BE2C (cell line): ENCODE measurements at regions not wholly inside any gene's neighbourhood (a gene's known extent, or its start where the extent isn't known, plus 50 kb on each side); places are given as distances from the start of the nearest gene placed in this dataset.
A peak's percentile ranks its signal among the peaks of the same experiment; 100 is the strongest.
"Not testable (repeated sequence)": the region's sequence is repeated elsewhere in the genome, so short reads cannot be mapped to it uniquely, and the experiment has no call there.

Experiments
- DNase-seq: peaks from one replicate; pipeline ENCODE4 v3.0.0-alpha.2; 2020
- H3K27me3 ChIP-seq: fragments of 250-450 bp; sonication (Bioruptor Pico); 2 replicates; pipeline ENCODE4 v1.5.1; 2020; ENCODE audit warnings: mild to moderate bottlenecking
- H3K36me3 ChIP-seq: fragments of 250-450 bp; sonication (Bioruptor Pico); 2 replicates; pipeline ENCODE4 v1.5.1; 2020; ENCODE audit warnings: mild to moderate bottlenecking
- H3K4me1 ChIP-seq: fragments of 250-450 bp; sonication (Bioruptor Pico); 2 replicates; pipeline ENCODE4 v1.5.1; 2020
- H3K4me3 ChIP-seq: 2 replicates; pipeline ENCODE4 v1.5.1; 2011; ENCODE audit warnings: low read depth, low read length
- H3K9me3 ChIP-seq: fragments of 250-450 bp; sonication (Bioruptor Pico); 2 replicates; pipeline ENCODE4 v1.5.1; 2020
- CTCF ChIP-seq: IDR thresholded peaks from 2 replicates; pipeline ENCODE4 v1.5.1; 2012; ENCODE audit warnings: mild to moderate bottlenecking, low read depth, low read length

DNA sequence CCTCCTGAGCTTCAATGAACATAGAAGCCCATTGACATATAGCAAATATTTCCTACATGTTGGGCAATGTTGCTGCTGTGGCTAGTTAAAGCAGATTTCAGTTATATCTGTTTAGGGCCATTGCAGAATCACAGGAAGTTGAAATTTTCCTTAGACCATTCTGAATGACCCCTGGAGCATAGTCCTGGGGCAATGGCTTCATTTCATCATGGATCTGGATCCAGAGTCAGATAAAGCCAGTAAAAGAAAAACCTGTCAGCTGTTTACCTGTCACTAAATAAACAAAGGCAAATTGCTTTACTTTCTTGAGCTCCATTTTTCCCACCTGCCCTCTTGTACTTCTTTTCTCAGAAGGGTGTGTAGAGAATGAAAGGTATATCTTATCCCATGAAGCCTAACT, 494.0 kb upstream of the MAP3K7 start:
- Histone ChIP-seq H3K4me1 (no peaks in the 10 kb centered on the region), H3K9me3 (no peaks in the 10 kb centered on the region), H3K36me3 (no peaks in the 10 kb centered on the region), H3K4me3 (no peak overlapping the region), H3K27me3 (no peaks in the 10 kb centered on the region)
- TF ChIP-seq CTCF, result no peak
- no peak for DNase-seq

DNA sequence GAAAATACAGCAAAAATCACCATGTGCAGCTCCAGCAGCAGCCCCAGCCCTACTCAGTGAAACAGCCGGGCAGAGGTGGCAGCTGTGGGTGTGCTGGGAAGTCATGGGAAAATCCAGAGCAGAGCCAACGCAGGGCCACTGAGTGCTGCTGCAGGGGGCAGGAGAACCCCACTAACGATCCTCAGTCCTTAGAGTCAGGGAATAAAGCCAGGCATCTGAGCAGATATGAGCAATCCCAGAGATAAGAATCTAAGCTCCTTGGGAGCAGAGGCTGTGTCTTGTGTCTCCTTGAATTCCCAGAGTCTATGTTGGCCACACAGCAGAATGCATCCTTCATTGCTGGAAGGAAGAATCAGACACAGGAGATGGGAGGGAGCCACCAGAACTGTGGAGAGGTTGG, 493.1 kb upstream of the MAP3K7 start:
- TF ChIP-seq CTCF, result no peak
- Histone ChIP-seq H3K4me3 (no peak overlapping the region), H3K9me3 (no peaks in the 10 kb centered on the region), H3K36me3 (no peaks in the 10 kb centered on the region), H3K27me3 (no peaks in the 10 kb centered on the region), H3K4me1 (no peaks in the 10 kb centered on the region)
- DNase-seq, result peak; percentile 10

- no peaks in the 10 kb centered on the region for H3K36me3 ChIP-seq
- TF ChIP-seq CTCF, result no peak
- H3K27me3 ChIP-seq, result no peaks in the 10 kb centered on the region
- no peaks in the 10 kb centered on the region for H3K9me3 ChIP-seq
- no peaks in the 10 kb centered on the region for H3K4me1 ChIP-seq
- no peak overlapping the region for H3K4me3 ChIP-seq
- DNase-seq, result no peak
These were observed 488.5 kb upstream of the MAP3K7 start for GRCh38 chr6:91075244-91075976.

GRCh38 chr6:91063362-91063761, 476.5 kb upstream of the MAP3K7 start:
- H3K9me3 ChIP-seq, result no peaks in the 10 kb centered on the region
- no peak overlapping the region for H3K4me3 ChIP-seq
- no peak for DNase-seq
- no peaks in the 10 kb centered on the region for H3K27me3 ChIP-seq
- no peaks in the 10 kb centered on the region for H3K4me1 ChIP-seq
- H3K36me3 ChIP-seq, result no peaks in the 10 kb centered on the region
- no peak for TF ChIP-seq CTCF

GRCh38 chr6:91057689-91058088, 470.8 kb upstream of the MAP3K7 start:
- TF ChIP-seq CTCF, result no peak
- H3K9me3 ChIP-seq, result no peaks in the 10 kb centered on the region; the same call in 1 of the 2 replicates
- no peaks in the 10 kb centered on the region for H3K36me3 ChIP-seq
- H3K4me3 ChIP-seq, result no peak overlapping the region
- DNase-seq, result no peak
- no peaks in the 10 kb centered on the region for H3K27me3 ChIP-seq
- no peaks in the 10 kb centered on the region for H3K4me1 ChIP-seq

DNA sequence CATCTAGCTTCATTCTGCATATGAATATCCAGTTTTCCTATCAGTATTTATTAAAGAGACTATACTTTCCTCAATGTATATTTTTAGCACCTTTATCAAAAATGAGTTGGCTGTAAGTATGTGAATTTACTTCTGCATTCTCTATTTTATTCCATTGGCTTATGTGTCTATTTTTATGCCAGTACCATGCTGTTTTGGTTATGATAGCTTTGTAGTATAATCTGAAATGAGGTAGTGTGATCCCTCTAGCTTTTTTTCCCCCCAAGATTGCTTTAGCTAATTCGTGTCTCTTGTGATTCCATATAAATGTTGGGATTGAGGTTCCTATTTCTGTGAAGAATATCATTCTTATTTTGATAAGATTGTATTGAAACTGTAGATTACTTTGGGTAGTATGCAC, 469.1 kb upstream of the MAP3K7 start:
- TF ChIP-seq CTCF, result no peak
- no peak for DNase-seq
- no peaks in the 10 kb centered on the region for H3K27me3 ChIP-seq
- H3K4me1 ChIP-seq, result no peaks in the 10 kb centered on the region
- no peaks in the 10 kb centered on the region; the same call in 1 of the 2 replicates for H3K9me3 ChIP-seq
- no peaks in the 10 kb centered on the region for H3K36me3 ChIP-seq
- no peak overlapping the region for H3K4me3 ChIP-seq

DNA sequence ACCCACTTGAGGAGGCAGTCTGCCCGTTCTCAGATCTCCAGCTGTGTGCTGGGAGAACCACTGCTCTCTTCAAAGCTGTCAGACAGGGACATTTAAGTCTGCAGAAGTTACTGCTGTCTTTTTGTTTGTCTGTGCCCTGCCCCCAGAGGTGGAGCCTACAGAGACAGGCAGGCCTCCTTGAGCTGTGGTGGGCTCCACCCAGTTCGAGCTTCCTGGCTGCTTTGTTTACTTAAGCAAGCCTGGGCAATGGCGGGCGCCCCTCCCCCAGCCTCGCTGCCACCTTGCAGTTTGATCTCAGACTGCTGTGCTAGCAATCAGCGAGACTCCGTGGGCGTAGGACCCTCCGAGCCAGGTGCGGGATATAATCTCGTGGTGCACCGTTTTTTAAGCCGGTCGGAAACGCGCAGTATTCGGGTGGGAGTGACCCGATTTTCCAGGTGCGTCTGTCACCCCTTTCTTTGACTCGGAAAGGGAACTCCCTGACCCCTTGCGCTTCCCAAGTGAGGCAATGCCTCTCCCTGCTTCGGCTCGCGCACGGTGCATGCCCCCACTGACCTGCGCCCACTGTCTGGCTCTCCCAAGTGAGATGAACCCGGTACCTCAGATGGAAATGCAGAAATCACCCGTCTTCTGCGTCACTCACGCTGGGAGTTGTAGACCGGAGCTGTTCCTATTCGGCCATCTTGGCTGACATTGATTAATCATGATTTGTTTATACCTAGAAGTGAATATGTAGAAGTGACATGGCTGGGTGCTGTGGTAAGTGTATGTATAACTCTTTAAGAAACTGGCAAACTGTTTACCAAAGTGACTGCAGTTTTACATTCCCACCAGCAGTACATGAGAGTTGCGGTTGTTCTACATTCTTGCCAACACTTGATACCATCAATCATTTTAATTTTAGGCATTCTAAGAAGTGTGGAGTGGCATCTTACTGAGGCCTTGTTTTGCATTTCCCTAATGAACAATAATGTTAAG, 465.9 kb upstream of the MAP3K7 start:
- H3K4me1 ChIP-seq, H3K4me3 ChIP-seq, DNase-seq: not testable (repeated sequence)

More for the DNA sequence above, 465.9 kb upstream of the MAP3K7 start:
- not testable (repeated sequence) for H3K36me3 ChIP-seq, H3K27me3 ChIP-seq, H3K9me3 ChIP-seq
